Mesendoderm (in vitro differentiated cells): ENCODE measurements at regions not wholly inside any gene's neighbourhood (a gene's known extent, or its start where the extent isn't known, plus 50 kb on each side); places are given as distances from the start of the nearest gene placed in this dataset.
"Not testable (repeated sequence)": the region's sequence is repeated elsewhere in the genome, so short reads cannot be mapped to it uniquely, and the experiment has no call there.

Source experiments
- DNase-seq: peaks from one replicate; pipeline ENCODE4 v3.0.0; 2013
- H2AK5ac ChIP-seq: 2 replicates; pipeline ENCODE4 v1.6.1; 2013; ENCODE audit warnings: low read length, inconsistent platforms
- H2BK120ac ChIP-seq: 2 replicates; pipeline ENCODE4 v1.6.1; 2013; ENCODE audit warnings: low read depth, mild to moderate bottlenecking, low read length, moderate library complexity, mixed read lengths
- H2BK15ac ChIP-seq: replicated peaks from 2 replicates; pipeline ENCODE4 v1.6.1; 2013; ENCODE audit warnings: low read depth, mild to moderate bottlenecking, moderate library complexity
- H2BK5ac ChIP-seq: 2 replicates; pipeline ENCODE4 v1.6.1; 2013; ENCODE audit warnings: low read length, inconsistent platforms
- H3K18ac ChIP-seq: 2 replicates; pipeline ENCODE4 v1.6.1; 2013; ENCODE audit warnings: mild to moderate bottlenecking, low read length, mixed read lengths
- H3K23ac ChIP-seq: one replicate; pipeline ENCODE4 v1.6.1; 2013; ENCODE audit warnings: low read length
- H3K27ac ChIP-seq: 2 replicates; pipeline ENCODE4 v1.5.1; 2013; ENCODE audit warnings: low read depth, mild to moderate bottlenecking, inconsistent platforms, low read length, moderate library complexity
- H3K27me3 ChIP-seq: 2 replicates; pipeline ENCODE4 v1.6.1; 2013; ENCODE audit warnings: low read length, control low read depth, mild to moderate bottlenecking, inconsistent platforms; ENCODE audit not compliant: insufficient read depth, poor library complexity
- H3K36me3 ChIP-seq: 2 replicates; pipeline ENCODE4 v1.6.1; 2013; ENCODE audit warnings: low read length, inconsistent platforms; ENCODE audit not compliant: control insufficient read depth, insufficient read depth
- H3K4ac ChIP-seq: one replicate; pipeline ENCODE4 v1.6.1; 2013; ENCODE audit warnings: low read depth, mild to moderate bottlenecking, low read length, moderate library complexity
- H3K4me1 ChIP-seq: 2 replicates; pipeline ENCODE4 v1.6.1; 2013; ENCODE audit warnings: low read depth, low read length, inconsistent platforms; ENCODE audit not compliant: control insufficient read depth
- H3K4me2 ChIP-seq: 2 replicates; pipeline ENCODE4 v1.6.1; 2013; ENCODE audit warnings: low read length
- H3K4me3 ChIP-seq: 2 replicates; pipeline ENCODE4 v1.5.1; 2013; ENCODE audit warnings: mild to moderate bottlenecking, low read length
- H3K56ac ChIP-seq: one replicate; pipeline ENCODE4 v1.6.1; 2013; ENCODE audit warnings: low read length
- H3K79me1 ChIP-seq: 2 replicates; pipeline ENCODE4 v1.6.1; 2013; ENCODE audit warnings: low read length, inconsistent platforms
- H3K79me2 ChIP-seq: 2 replicates; pipeline ENCODE4 v1.6.1; 2013; ENCODE audit warnings: mild to moderate bottlenecking, low read length; ENCODE audit not compliant: control insufficient read depth, insufficient read depth
- H3K9ac ChIP-seq: 2 replicates; pipeline ENCODE4 v1.6.1; 2013; ENCODE audit warnings: low read length, inconsistent platforms
- H4K5ac ChIP-seq: one replicate; pipeline ENCODE4 v1.6.1; 2013; ENCODE audit warnings: low read length
- H4K8ac ChIP-seq: one replicate; pipeline ENCODE4 v1.6.1; 2013; ENCODE audit warnings: low read depth, mild to moderate bottlenecking, control low read depth, low read length, moderate library complexity
- WGBS: extraction: QIAGEN DNeasy Blood & Tissue Kit; methylation state at CpG from one replicate; pipeline ENCODE4 v1.1.7; 2013; ENCODE audit warnings: low lambda C conversion rate, missing lambda C conversion rate; ENCODE audit not compliant: insufficient coverage; ENCODE audit errors: extremely low coverage; 5-methylcytosine and 5-hydroxymethylcytosine counted together

- H3K18ac ChIP-seq, H3K4me3 ChIP-seq, H4K8ac ChIP-seq, H4K5ac ChIP-seq, H2BK120ac ChIP-seq, H3K4ac ChIP-seq, H3K4me1 ChIP-seq, H2BK15ac ChIP-seq, H3K27me3 ChIP-seq, H3K27ac ChIP-seq, H3K4me2 ChIP-seq, H2AK5ac ChIP-seq, DNase-seq, H2BK5ac ChIP-seq, H3K9ac ChIP-seq, H3K79me1 ChIP-seq, H3K56ac ChIP-seq, H3K36me3 ChIP-seq, H3K79me2 ChIP-seq, H3K23ac ChIP-seq: not testable (repeated sequence)
- no CpG with 5 or more reads among the region's 9 CpGs for WGBS
These were observed 151.0 kb downstream of the RALA start for GRCh38 chr7:39774341-39774851.

- H2BK15ac ChIP-seq, H3K79me1 ChIP-seq, H4K5ac ChIP-seq, H3K27me3 ChIP-seq, H3K27ac ChIP-seq, H3K56ac ChIP-seq, H3K4me1 ChIP-seq, H3K4me3 ChIP-seq, H2BK5ac ChIP-seq, H2AK5ac ChIP-seq, DNase-seq, H3K9ac ChIP-seq, H3K18ac ChIP-seq, H2BK120ac ChIP-seq, H3K4me2 ChIP-seq, H4K8ac ChIP-seq, H3K23ac ChIP-seq, H3K79me2 ChIP-seq, H3K4ac ChIP-seq, H3K36me3 ChIP-seq: not testable (repeated sequence)
- no CpG with 5 or more reads among the region's 4 CpGs for WGBS
These were observed 158.2 kb downstream of the RALA start for GRCh38 chr7:39781557-39781956.

- not testable (repeated sequence) for H4K5ac ChIP-seq, H3K79me1 ChIP-seq, H2BK5ac ChIP-seq, H3K9ac ChIP-seq, H2BK15ac ChIP-seq, H3K4me2 ChIP-seq, H3K4me1 ChIP-seq, H4K8ac ChIP-seq, H3K27me3 ChIP-seq, H3K36me3 ChIP-seq, DNase-seq, H3K56ac ChIP-seq, H3K18ac ChIP-seq, H2BK120ac ChIP-seq, H3K27ac ChIP-seq, H3K23ac ChIP-seq, H3K79me2 ChIP-seq, H2AK5ac ChIP-seq, H3K4ac ChIP-seq, H3K4me3 ChIP-seq
- no CpG with 5 or more reads among the region's 3 CpGs for WGBS
These were observed 163.1 kb downstream of the RALA start for GRCh38 chr7:39786440-39786839.

GRCh38 chr7:39791035-39791434 is 159.0 kb upstream of the CDK13 start:
- not testable (repeated sequence) for H3K23ac ChIP-seq, H3K36me3 ChIP-seq, H3K27ac ChIP-seq, H3K4me2 ChIP-seq, H3K9ac ChIP-seq, H3K4ac ChIP-seq, H2BK5ac ChIP-seq, H4K8ac ChIP-seq, H2BK120ac ChIP-seq, H3K4me1 ChIP-seq, H3K18ac ChIP-seq, H3K4me3 ChIP-seq, H3K56ac ChIP-seq, H4K5ac ChIP-seq, H2AK5ac ChIP-seq, H2BK15ac ChIP-seq, H3K79me2 ChIP-seq, H3K79me1 ChIP-seq, H3K27me3 ChIP-seq
- WGBS = no CpG with 5 or more reads among the region's 4 CpGs
- DNase-seq = peak; percentile 34

- H3K27ac ChIP-seq, H4K5ac ChIP-seq, H2BK5ac ChIP-seq, H3K9ac ChIP-seq, H2BK120ac ChIP-seq, H3K36me3 ChIP-seq, H3K23ac ChIP-seq, H3K79me2 ChIP-seq, H2BK15ac ChIP-seq, H3K4me3 ChIP-seq, H4K8ac ChIP-seq, H3K4ac ChIP-seq, H3K4me1 ChIP-seq, H3K18ac ChIP-seq, H3K79me1 ChIP-seq, H3K4me2 ChIP-seq, H3K27me3 ChIP-seq, H2AK5ac ChIP-seq, H3K56ac ChIP-seq: not testable (repeated sequence)
- no CpG with 5 or more reads among the region's 16 CpGs for WGBS
- peak; percentile 57 for DNase-seq
These were observed 158.1 kb upstream of the CDK13 start for GRCh38 chr7:39791911-39792310.

- H2BK5ac ChIP-seq, H2BK120ac ChIP-seq, H3K4me3 ChIP-seq, DNase-seq, H3K79me1 ChIP-seq, H3K4me2 ChIP-seq, H3K36me3 ChIP-seq, H3K4ac ChIP-seq, H3K79me2 ChIP-seq, H2BK15ac ChIP-seq, H4K8ac ChIP-seq, H3K9ac ChIP-seq, H2AK5ac ChIP-seq, H3K27me3 ChIP-seq, H4K5ac ChIP-seq, H3K18ac ChIP-seq, H3K4me1 ChIP-seq, H3K56ac ChIP-seq, H3K23ac ChIP-seq, H3K27ac ChIP-seq: not testable (repeated sequence)
- no CpG with 5 or more reads among the region's 22 CpGs for WGBS
These were observed 157.0 kb upstream of the CDK13 start for GRCh38 chr7:39793026-39793425.
